GM23248 (cell line): ENCODE measurements at regions not wholly inside any gene's neighbourhood (a gene's known extent, or its start where the extent isn't known, plus 50 kb on each side); places are given as distances from the start of the nearest gene placed in this dataset.

Experiments
- DNase-seq: peaks from one replicate; pipeline ENCODE4 v3.0.0-alpha.2; 2015
- H2AFZ ChIP-seq: fragments of 200-600 bp; sonication (generic); 2 replicates; pipeline ENCODE4 v1.6.1; 2016; ENCODE audit warnings: antibody characterized with exemption
- H3F3A ChIP-seq: fragments of 200-600 bp; sonication (generic); 2 replicates; pipeline ENCODE4 v1.6.1; 2016; ENCODE audit warnings: mild to moderate bottlenecking, antibody characterized with exemption, mixed run types; ENCODE audit not compliant: insufficient read depth
- H3K27ac ChIP-seq: fragments of 200-600 bp; sonication (generic); 2 replicates; pipeline ENCODE4 v1.5.1; 2016; ENCODE audit warnings: mild to moderate bottlenecking
- H3K27me3 ChIP-seq: fragments of 200-600 bp; sonication (generic); replicated peaks from 2 replicates; pipeline ENCODE4 v1.6.1; 2016; ENCODE audit warnings: mild to moderate bottlenecking; ENCODE audit not compliant: insufficient read depth
- H3K36me3 ChIP-seq: fragments of 200-600 bp; sonication (generic); 2 replicates; pipeline ENCODE4 v1.6.1; 2016; ENCODE audit warnings: low read depth, mild to moderate bottlenecking
- H3K4me1 ChIP-seq: fragments of 200-600 bp; sonication (generic); 2 replicates; pipeline ENCODE4 v1.6.1; 2016; ENCODE audit warnings: mild to moderate bottlenecking; ENCODE audit not compliant: insufficient read depth
- H3K4me2 ChIP-seq: fragments of 200-600 bp; sonication (generic); one replicate; pipeline ENCODE4 v1.6.1; 2016; ENCODE audit warnings: mild to moderate bottlenecking; ENCODE audit not compliant: unreplicated experiment
- H3K4me3 ChIP-seq: fragments of 200-600 bp; sonication (generic); 2 replicates; pipeline ENCODE4 v1.5.1; 2016; ENCODE audit warnings: mild to moderate bottlenecking
- H3K79me2 ChIP-seq: fragments of 200-600 bp; sonication (generic); 2 replicates; pipeline ENCODE4 v1.6.1; 2016; ENCODE audit warnings: mild to moderate bottlenecking; ENCODE audit not compliant: insufficient read depth
- H3K9ac ChIP-seq: fragments of 200-600 bp; sonication (generic); 2 replicates; pipeline ENCODE4 v1.6.1; 2016; ENCODE audit warnings: mild to moderate bottlenecking
- H3K9me2 ChIP-seq: fragments of 200-600 bp; sonication (generic); 2 replicates; pipeline ENCODE4 v1.6.1; 2016; ENCODE audit warnings: mixed run types, mild to moderate bottlenecking, moderate library complexity; ENCODE audit not compliant: insufficient read depth
- H3K9me3 ChIP-seq: fragments of 200-600 bp; sonication (generic); one replicate; pipeline ENCODE4 v1.6.1; 2017; ENCODE audit warnings: low read depth
- H4K20me1 ChIP-seq: fragments of 200-600 bp; sonication (generic); 2 replicates; pipeline ENCODE4 v1.6.0; 2016; ENCODE audit not compliant: insufficient read depth
- EZH2 ChIP-seq: fragments of 200-600 bp; sonication (generic); IDR thresholded peaks from 2 replicates; pipeline ENCODE4 v1.6.1; 2018; ENCODE audit warnings: antibody characterized with exemption, mild to moderate bottlenecking; ENCODE audit not compliant: insufficient read depth, poor library complexity, severe bottlenecking
- EZH2phosphoT487 ChIP-seq: fragments of 200-600 bp; sonication (generic); IDR thresholded peaks from 2 replicates; pipeline ENCODE4 v1.6.1; 2018; ENCODE audit warnings: antibody characterized with exemption, moderate library complexity, mild to moderate bottlenecking, low read depth; ENCODE audit not compliant: insufficient read depth
- WGBS, 2 experiments: methylation state at CpG; one replicate each; pipeline ENCODE4 v1.1.6; 2015 to 2017; ENCODE audit warnings: low lambda C conversion rate in 2 of 2, low coverage in 1 of 2; ENCODE audit errors: missing lambda C conversion rate in 2 of 2; 5-methylcytosine and 5-hydroxymethylcytosine counted together
- in situ Hi-C: fragments of 300-500 bp; cut with MboI; formaldehyde crosslinking; loops from 2 replicates; pipeline ENCODE4 v1.15.0; 2020

- TF ChIP-seq EZH2phosphoT487 (no peak), EZH2 (no peak)
- in situ Hi-C loops = no loop called here
- H3K9me2 ChIP-seq = no peaks in the 10 kb centered on the region
- no peak overlapping the region for H3K4me2 ChIP-seq
- no peaks in the 10 kb centered on the region for H4K20me1 ChIP-seq
- no peak overlapping the region for H3K27ac ChIP-seq
- H2AFZ ChIP-seq = no peak overlapping the region
- no peaks in the 10 kb centered on the region for H3K79me2 ChIP-seq
- H3F3A ChIP-seq = no peaks in the 10 kb centered on the region
- no peak for DNase-seq
- no peaks in the 10 kb centered on the region for H3K36me3 ChIP-seq
- H3K4me3 ChIP-seq = no peak overlapping the region
- no peaks in the 10 kb centered on the region for H3K27me3 ChIP-seq
- H3K9ac ChIP-seq = no peak overlapping the region
- no peaks in the 10 kb centered on the region for H3K4me1 ChIP-seq
- no peaks in the 10 kb centered on the region for H3K9me3 ChIP-seq
- WGBS, 2 experiments = 0 to 11% methylated on average over 1 of the region's 1 CpG
Observed at GRCh38 chr4:62930884-62931283, 1478.4 kb downstream of the TECRL start.

DNA sequence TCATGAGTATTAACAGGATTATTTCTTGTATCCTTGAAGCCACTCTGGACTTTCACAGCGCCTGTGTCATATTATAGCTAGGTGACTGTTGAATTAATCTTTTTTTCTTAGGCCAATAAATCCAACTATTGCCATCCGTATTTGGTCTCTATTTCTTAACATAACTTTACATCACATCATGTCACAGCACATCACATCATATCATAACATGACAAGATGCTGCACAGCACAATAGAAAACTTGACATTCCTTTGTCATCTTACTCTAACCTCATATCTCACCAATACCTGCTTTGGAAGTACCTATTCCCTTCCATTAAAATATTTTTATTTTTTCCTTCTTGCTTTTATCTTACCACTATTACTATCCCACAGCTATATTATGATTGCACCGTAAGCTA is 1480.8 kb downstream of the TECRL start:
- 21 to 27% methylated on average over 3 of the region's 3 CpGs for WGBS, 2 experiments
- no peaks in the 10 kb centered on the region for H3K9me2 ChIP-seq
- no peak overlapping the region for H3K9ac ChIP-seq
- DNase-seq = no peak
- no peak overlapping the region for H2AFZ ChIP-seq
- no peaks in the 10 kb centered on the region for H3K79me2 ChIP-seq
- in situ Hi-C loops = no loop called here
- H3K4me1 ChIP-seq = no peaks in the 10 kb centered on the region
- H3K27ac ChIP-seq = no peak overlapping the region
- H3K27me3 ChIP-seq = no peaks in the 10 kb centered on the region
- H4K20me1 ChIP-seq = no peaks in the 10 kb centered on the region
- H3K36me3 ChIP-seq = no peaks in the 10 kb centered on the region
- TF ChIP-seq EZH2phosphoT487 (no peak), EZH2 (no peak)
- H3K9me3 ChIP-seq = no peaks in the 10 kb centered on the region
- no peaks in the 10 kb centered on the region for H3F3A ChIP-seq
- H3K4me3 ChIP-seq = no peak overlapping the region
- H3K4me2 ChIP-seq = no peak overlapping the region

- Histone ChIP-seq H2AFZ (no peak overlapping the region), H3K27me3 (no peaks in the 10 kb centered on the region), H3K9ac (no peak overlapping the region), H3K27ac (no peak overlapping the region), H3K4me1 (no peaks in the 10 kb centered on the region), H3K9me3 (no peaks in the 10 kb centered on the region), H3K79me2 (no peaks in the 10 kb centered on the region), H4K20me1 (no peaks in the 10 kb centered on the region), H3K9me2 (no peaks in the 10 kb centered on the region), H3K36me3 (no peaks in the 10 kb centered on the region), H3K4me3 (no peak overlapping the region), H3K4me2 (no peak overlapping the region), H3F3A (no peaks in the 10 kb centered on the region)
- TF ChIP-seq EZH2phosphoT487 = no peak
- DNase-seq = no peak
- 2 to 5% methylated on average over 3 of the region's 3 CpGs for WGBS, 2 experiments
- in situ Hi-C loops = no loop called here
Observed at GRCh38 chr4:62927574-62927973, 1481.7 kb downstream of the TECRL start.

GRCh38 chr4:62923783-62924182 is 1485.5 kb downstream of the TECRL start:
- 12 to 13% methylated on average over 4 of the region's 4 CpGs for WGBS, 2 experiments

DNA sequence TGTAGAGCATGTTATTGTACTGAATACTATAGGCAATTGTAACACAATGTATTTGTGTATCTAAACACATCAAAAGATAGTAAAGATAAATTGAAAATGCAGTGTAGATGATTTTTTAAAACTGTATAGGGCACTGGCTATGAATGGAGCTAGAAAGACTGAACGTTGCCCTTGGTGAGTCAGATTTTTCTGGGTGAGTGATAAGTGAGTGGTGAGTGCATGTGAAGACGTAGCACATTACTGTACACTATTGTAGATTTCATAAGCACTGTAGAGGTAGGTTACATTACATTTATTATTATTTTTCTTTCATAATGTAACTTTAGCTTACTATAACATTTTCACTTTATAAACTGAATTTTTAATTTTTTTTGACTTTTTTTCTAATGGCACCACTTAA is 1491.6 kb downstream of the TECRL start:
- DNase-seq = no peak
- H3K36me3 ChIP-seq = no peaks in the 10 kb centered on the region
- no peaks in the 10 kb centered on the region for H3K9me3 ChIP-seq
- H3K4me2 ChIP-seq = no peak overlapping the region
- no peak overlapping the region for H3K9ac ChIP-seq
- no peaks in the 10 kb centered on the region for H4K20me1 ChIP-seq
- 8 to 14% methylated on average over 2 of the region's 2 CpGs for WGBS, 2 experiments
- TF ChIP-seq EZH2phosphoT487 = no peak
- TF ChIP-seq EZH2 = no peak
- H3K9me2 ChIP-seq = no peaks in the 10 kb centered on the region
- H3K4me3 ChIP-seq = no peak overlapping the region
- H3K27ac ChIP-seq = no peak overlapping the region
- no peaks in the 10 kb centered on the region for H3K79me2 ChIP-seq
- no peak overlapping the region for H2AFZ ChIP-seq
- in situ Hi-C loops = no loop called here
- H3K4me1 ChIP-seq = no peaks in the 10 kb centered on the region
- H3K27me3 ChIP-seq = no peaks in the 10 kb centered on the region
- no peaks in the 10 kb centered on the region for H3F3A ChIP-seq

More at GRCh38 chr4:62923783-62924182, 1485.5 kb downstream of the TECRL start:
- Histone ChIP-seq H3K79me2 (no peaks in the 10 kb centered on the region), H3K36me3 (no peaks in the 10 kb centered on the region), H3K4me2 (no peak overlapping the region), H3K27me3 (no peaks in the 10 kb centered on the region), H4K20me1 (no peaks in the 10 kb centered on the region), H3K9ac (no peak overlapping the region), H3F3A (no peaks in the 10 kb centered on the region), H2AFZ (no peak overlapping the region), H3K27ac (no peak overlapping the region), H3K4me3 (no peak overlapping the region), H3K9me2 (no peaks in the 10 kb centered on the region), H3K9me3 (no peaks in the 10 kb centered on the region), H3K4me1 (no peaks in the 10 kb centered on the region)
- TF ChIP-seq EZH2phosphoT487 = no peak
- TF ChIP-seq EZH2 = no peak
- in situ Hi-C loops = no loop called here
- DNase-seq = no peak
